Vagina (tissue), 2 donors: ENCODE measurements at regions not wholly inside any gene's neighbourhood (a gene's known extent, or its start where the extent isn't known, plus 50 kb on each side); places are given as distances from the start of the nearest gene placed in this dataset.

Experiments used
- DNase-seq, 2 donors: peaks; one replicate each; pipeline ENCODE4 v3.0.0-alpha.2; 2017; ENCODE audit errors: extremely low spot score in 2 of 2
- H3K27ac ChIP-seq: fragments of 200-600 bp; sonication (generic); one replicate; pipeline ENCODE4 v1.5.1; 2019
- H3K27me3 ChIP-seq: fragments of 200-600 bp; sonication (generic); one replicate; pipeline ENCODE4 v1.5.1; 2019
- H3K36me3 ChIP-seq, 2 donors: fragments of 200-600 bp; sonication (generic); one replicate each; pipeline ENCODE4 v1.5.1; 2017 to 2019
- H3K4me1 ChIP-seq: fragments of 200-600 bp; sonication (generic); one replicate; pipeline ENCODE4 v1.5.1; 2019
- H3K4me3 ChIP-seq, 2 donors: fragments of 200-600 bp; sonication (generic); 1 replicate in 1 of 2; 2 replicates in 1 of 2; pipeline ENCODE4 v1.5.1; 2016 to 2019
- H3K9me3 ChIP-seq: fragments of 200-600 bp; sonication (generic); one replicate; pipeline ENCODE4 v1.5.1; 2019
- CTCF ChIP-seq, 3 experiments: fragments of 450-650 bp in 2 of 3; fragments of 200-600 bp in 1 of 3; sonication (generic) in 1 of 3; IDR thresholded peaks; one replicate each; pipeline ENCODE4 v1.5.1; 2017 to 2019; ENCODE audit warnings: antibody characterized with exemption in 3 of 3, mild to moderate bottlenecking in 2 of 3, moderate library complexity in 2 of 3
- POLR2A ChIP-seq, 2 donors: fragments of 450-650 bp; IDR thresholded peaks; one replicate each; pipeline ENCODE4 v1.6.1; 2017; ENCODE audit warnings: antibody characterized with exemption in 2 of 2, mild to moderate bottlenecking in 2 of 2, moderate library complexity in 2 of 2
- POLR2AphosphoS5 ChIP-seq, 2 donors: sonication (generic); formaldehyde crosslinking; IDR thresholded peaks; one replicate each; pipeline ENCODE4 v1.9.0; 2017; ENCODE audit warnings: antibody characterized with exemption in 2 of 2, mild to moderate bottlenecking in 2 of 2, low read depth in 1 of 2; ENCODE audit not compliant: insufficient read depth in 1 of 2
- intact Hi-C: fragments of 100-400 bp; cut with DNase I; formaldehyde crosslinking; loops from one replicate; pipeline ENCODE4 v1.15.1; 2023

- H3K4me3 ChIP-seq = no peak overlapping the region
- no peak for TF ChIP-seq POLR2A (IDR thresholded peaks at IDR 0.05)
- no peak for TF ChIP-seq POLR2AphosphoS5 (IDR thresholded peaks at IDR 0.05; ENCODE audit: insufficient read depth in 1 of 2, low read depth in 1 of 2)
- TF ChIP-seq CTCF (IDR thresholded peaks at IDR 0.05) = no peak
- intact Hi-C loops = no loop called here
Measured at GRCh38 chr7:89477991-89478390, 676.3 kb upstream of the STEAP1 start.

GRCh38 chr7:89495704-89496103 is 658.6 kb upstream of the STEAP1 start:
- intact Hi-C loops = no loop called here
- Histone ChIP-seq H3K27ac (no peak overlapping the region), H3K9me3 (no peaks in the 10 kb centered on the region), H3K4me3 (no peak overlapping the region), H3K4me1 (no peaks in the 10 kb centered on the region), H3K27me3 (no peaks in the 10 kb centered on the region), H3K36me3 (no peaks in the 10 kb centered on the region)
- DNase-seq = no peak
- TF ChIP-seq POLR2AphosphoS5 (IDR thresholded peaks at IDR 0.05; ENCODE audit: insufficient read depth in 1 of 2, low read depth in 1 of 2) (no peak), POLR2A (IDR thresholded peaks at IDR 0.05) (no peak), CTCF (IDR thresholded peaks at IDR 0.05) (no peak)

More at GRCh38 chr7:89477991-89478390, 676.3 kb upstream of the STEAP1 start:
- DNase-seq = no peak
- Histone ChIP-seq H3K9me3 (no peaks in the 10 kb centered on the region), H3K27ac (no peak overlapping the region), H3K27me3 (no peaks in the 10 kb centered on the region), H3K36me3 (no peaks in the 10 kb centered on the region), H3K4me1 (no peaks in the 10 kb centered on the region)

GRCh38 chr7:89500084-89500483 is 654.2 kb upstream of the STEAP1 start:
- TF ChIP-seq CTCF (IDR thresholded peaks at IDR 0.05) (no peak), POLR2AphosphoS5 (IDR thresholded peaks at IDR 0.05; ENCODE audit: insufficient read depth in 1 of 2, low read depth in 1 of 2) (no peak), POLR2A (IDR thresholded peaks at IDR 0.05) (no peak)
- H3K36me3 ChIP-seq = no peaks in the 10 kb centered on the region
- H3K27ac ChIP-seq = no peak overlapping the region
- intact Hi-C loops = no loop called here
- no peaks in the 10 kb centered on the region for H3K9me3 ChIP-seq
- H3K4me3 ChIP-seq = no peak overlapping the region
- no peaks in the 10 kb centered on the region for H3K4me1 ChIP-seq
- no peaks in the 10 kb centered on the region for H3K27me3 ChIP-seq
- DNase-seq = no peak

GRCh38 chr7:89503281-89503680 is 651.0 kb upstream of the STEAP1 start:
- Histone ChIP-seq H3K27ac (no peak overlapping the region), H3K9me3 (no peaks in the 10 kb centered on the region), H3K36me3 (no peaks in the 10 kb centered on the region), H3K4me3 (no peak overlapping the region), H3K27me3 (no peaks in the 10 kb centered on the region), H3K4me1 (no peaks in the 10 kb centered on the region)
- no peak for TF ChIP-seq CTCF (IDR thresholded peaks at IDR 0.05)
- no peak for TF ChIP-seq POLR2AphosphoS5 (IDR thresholded peaks at IDR 0.05; ENCODE audit: insufficient read depth in 1 of 2, low read depth in 1 of 2)
- TF ChIP-seq POLR2A (IDR thresholded peaks at IDR 0.05) = no peak
- DNase-seq = no peak
- intact Hi-C loops = no loop called here

- TF ChIP-seq POLR2AphosphoS5 (IDR thresholded peaks at IDR 0.05; ENCODE audit: insufficient read depth in 1 of 2, low read depth in 1 of 2) (no peak), CTCF (IDR thresholded peaks at IDR 0.05) (no peak), POLR2A (IDR thresholded peaks at IDR 0.05) (no peak)
- Histone ChIP-seq H3K36me3 (no peaks in the 10 kb centered on the region), H3K4me1 (no peaks in the 10 kb centered on the region), H3K27me3 (no peaks in the 10 kb centered on the region), H3K9me3 (no peaks in the 10 kb centered on the region), H3K4me3 (no peak overlapping the region), H3K27ac (no peak overlapping the region)
- DNase-seq = no peak
- intact Hi-C loops = no loop called here
Measured at GRCh38 chr7:89507034-89507433, 647.2 kb upstream of the STEAP1 start.
